Epithelial cell of proximal tubule (primary cell): ENCODE measurements at regions not wholly inside any gene's neighbourhood (a gene's known extent, or its start where the extent isn't known, plus 50 kb on each side); places are given as distances from the start of the nearest gene placed in this dataset.
"Not testable (repeated sequence)": the region's sequence is repeated elsewhere in the genome, so short reads cannot be mapped to it uniquely, and the experiment has no call there.

Experiments used
- DNase-seq: peaks from one replicate; pipeline ENCODE4 v3.0.0-alpha.2; 2011; ENCODE audit warnings: low read depth
- H3K4me3 ChIP-seq: 2 replicates; pipeline ENCODE4 v1.5.1; 2011; ENCODE audit warnings: low read depth, mild to moderate bottlenecking, low read length
- TF ChIP-seq, protein P1 (sequence below): conservative IDR thresholded peaks from 2 replicates; pipeline ENCODE4 v1.5.1; 2012; ENCODE audit warnings: low read depth, mild to moderate bottlenecking, low read length

DNA sequence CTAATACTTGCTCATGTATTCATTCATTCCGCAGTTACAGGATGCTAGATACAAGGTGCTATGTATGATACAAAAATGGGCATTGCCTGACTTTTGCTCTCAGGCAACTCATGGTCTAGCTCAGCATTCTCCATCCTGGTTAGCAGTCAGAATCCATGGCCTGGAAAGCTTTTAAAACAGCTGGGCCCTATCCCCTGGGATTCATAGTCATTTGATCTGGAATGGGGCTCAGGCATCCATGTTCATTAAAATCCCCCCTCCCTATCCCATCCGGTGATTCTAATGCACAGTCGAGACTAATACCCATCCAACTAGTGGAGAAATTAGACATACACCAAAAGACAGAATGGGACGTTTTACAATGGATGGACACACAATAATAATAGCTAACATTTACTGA is 104.1 kb upstream of the TMEM132E start:
- TF ChIP-seq, protein P1, sequence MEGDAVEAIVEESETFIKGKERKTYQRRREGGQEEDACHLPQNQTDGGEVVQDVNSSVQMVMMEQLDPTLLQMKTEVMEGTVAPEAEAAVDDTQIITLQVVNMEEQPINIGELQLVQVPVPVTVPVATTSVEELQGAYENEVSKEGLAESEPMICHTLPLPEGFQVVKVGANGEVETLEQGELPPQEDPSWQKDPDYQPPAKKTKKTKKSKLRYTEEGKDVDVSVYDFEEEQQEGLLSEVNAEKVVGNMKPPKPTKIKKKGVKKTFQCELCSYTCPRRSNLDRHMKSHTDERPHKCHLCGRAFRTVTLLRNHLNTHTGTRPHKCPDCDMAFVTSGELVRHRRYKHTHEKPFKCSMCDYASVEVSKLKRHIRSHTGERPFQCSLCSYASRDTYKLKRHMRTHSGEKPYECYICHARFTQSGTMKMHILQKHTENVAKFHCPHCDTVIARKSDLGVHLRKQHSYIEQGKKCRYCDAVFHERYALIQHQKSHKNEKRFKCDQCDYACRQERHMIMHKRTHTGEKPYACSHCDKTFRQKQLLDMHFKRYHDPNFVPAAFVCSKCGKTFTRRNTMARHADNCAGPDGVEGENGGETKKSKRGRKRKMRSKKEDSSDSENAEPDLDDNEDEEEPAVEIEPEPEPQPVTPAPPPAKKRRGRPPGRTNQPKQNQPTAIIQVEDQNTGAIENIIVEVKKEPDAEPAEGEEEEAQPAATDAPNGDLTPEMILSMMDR: no peak
- no peak for DNase-seq
- no peak overlapping the region for H3K4me3 ChIP-seq

DNA sequence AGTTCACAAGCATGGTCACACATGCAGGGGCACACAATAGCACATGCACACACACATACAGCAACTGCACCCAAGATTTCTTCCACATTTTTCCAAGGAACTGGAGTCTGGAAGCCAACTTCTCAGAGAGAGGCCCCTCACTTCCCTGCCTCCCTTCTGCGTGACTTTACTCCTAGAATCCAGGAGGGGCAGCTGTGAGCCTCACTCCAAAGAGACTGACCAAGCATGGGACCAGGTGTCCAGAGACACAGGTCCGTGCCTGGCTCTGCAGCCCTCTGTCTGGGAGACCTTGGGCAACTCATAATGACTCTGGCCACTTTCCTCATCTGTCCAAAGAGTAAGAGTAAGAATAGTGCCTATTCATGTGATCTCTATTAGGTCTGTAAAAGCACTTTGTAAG is 104.7 kb upstream of the TMEM132E start:
- TF ChIP-seq, protein P1: no peak
- no peak overlapping the region for H3K4me3 ChIP-seq
- DNase-seq: no peak

DNA sequence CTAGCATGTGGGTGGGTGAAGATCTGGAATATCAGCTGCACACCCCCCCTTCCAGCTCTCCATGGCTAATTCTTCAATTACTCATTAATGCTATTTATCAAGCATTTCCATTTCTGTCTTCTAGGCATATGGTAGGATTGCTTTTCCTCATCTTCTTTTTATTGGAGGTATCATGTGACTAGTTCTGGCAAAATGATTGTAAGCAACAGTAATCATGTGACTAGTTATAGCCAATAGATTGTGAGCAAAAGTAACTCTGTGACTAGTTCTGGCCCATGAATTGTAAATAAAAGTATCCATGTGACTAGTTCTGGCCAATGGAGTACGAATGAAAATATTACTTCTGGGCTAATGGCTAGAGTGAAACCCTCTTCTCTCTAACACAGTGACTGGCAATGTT is 107.0 kb upstream of the TMEM132E start:
- no peak for DNase-seq
- no peak overlapping the region for H3K4me3 ChIP-seq
- TF ChIP-seq, protein P1: no peak

DNA sequence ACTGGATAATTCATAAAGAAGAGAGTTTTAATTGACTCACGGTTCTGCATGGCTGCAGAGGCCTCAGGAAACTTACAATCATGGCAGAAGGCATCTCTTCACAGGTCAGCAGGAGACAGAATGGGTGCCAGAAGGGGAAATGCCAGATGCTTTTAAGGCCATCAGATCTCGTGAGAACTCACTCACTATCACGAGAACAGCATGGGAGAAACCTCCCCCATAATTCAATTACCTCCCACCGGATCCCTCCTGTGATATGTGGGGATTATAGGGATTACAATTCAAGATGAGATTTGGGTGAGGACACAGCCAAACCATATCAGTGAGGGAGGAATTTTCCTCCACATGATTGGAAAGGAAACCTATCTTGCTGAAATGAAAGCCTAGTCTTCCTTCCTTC is 108.1 kb upstream of the TMEM132E start:
- not testable (repeated sequence) for DNase-seq, H3K4me3 ChIP-seq

DNA sequence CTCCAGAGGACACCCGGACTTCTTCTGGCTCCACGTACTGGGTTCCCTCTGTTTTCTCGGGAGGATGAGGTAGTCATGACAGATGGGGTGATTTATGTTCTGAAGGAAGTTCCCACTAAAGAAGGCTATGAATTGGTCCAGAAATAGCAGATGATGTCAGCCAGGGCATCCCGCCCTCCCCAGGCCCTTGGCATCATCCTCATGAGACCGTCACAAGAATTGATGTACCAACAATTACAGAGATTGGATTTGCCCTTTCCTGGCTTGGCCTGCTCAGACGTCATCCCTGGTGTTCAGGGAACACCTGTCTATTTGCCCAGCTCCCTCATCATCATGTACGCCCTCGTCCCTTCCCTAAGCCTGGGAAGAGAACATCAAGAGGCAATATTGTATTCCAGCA is 102.8 kb upstream of the CCL1 start:
- H3K4me3 ChIP-seq: no peak overlapping the region
- TF ChIP-seq, protein P1: no peak
- no peak for DNase-seq

DNA sequence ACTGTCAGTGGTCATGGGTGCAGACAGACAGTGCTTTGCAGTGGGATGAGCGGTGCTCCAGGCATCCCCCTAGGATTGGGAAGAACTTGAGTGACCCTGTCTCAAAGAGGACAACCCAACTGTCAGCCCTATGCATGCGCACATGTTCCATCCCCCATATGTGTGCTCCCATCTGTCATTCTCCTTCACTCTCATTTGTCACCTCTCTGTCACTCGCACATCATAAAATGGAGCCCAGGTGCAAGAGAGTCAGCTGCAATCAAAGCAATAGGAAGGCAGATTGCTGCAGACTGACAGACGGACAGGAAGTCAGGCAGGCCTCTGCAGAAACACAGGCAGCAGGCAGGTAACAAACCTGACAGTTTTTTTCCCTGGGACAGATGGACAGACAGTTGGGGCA is 101.8 kb upstream of the CCL1 start:
- no peak for DNase-seq
- TF ChIP-seq, protein P1: no peak
- no peak overlapping the region for H3K4me3 ChIP-seq

DNA sequence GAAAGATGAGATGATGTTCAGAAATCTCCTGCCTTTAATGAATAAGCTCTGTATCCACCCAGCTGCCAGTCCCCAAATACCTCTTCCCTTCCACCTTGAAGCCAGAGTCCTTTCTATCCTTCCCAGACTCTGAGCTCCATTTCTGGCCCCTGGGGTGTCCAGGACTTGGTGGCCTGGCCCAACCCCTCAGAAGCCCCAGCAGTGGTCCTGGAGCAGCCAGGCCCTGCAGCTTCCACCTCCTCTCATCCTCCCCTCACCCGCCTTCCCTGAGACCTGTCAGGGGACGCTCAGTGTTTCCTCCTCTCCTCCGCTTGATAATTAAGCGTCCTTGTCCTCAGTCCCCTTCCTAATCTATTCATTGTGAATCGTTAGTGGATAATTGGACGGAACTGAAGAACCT is 95.2 kb upstream of the CCL1 start:
- DNase-seq: no peak

More for the DNA sequence above, 95.2 kb upstream of the CCL1 start:
- TF ChIP-seq, protein P1: no peak
- no peak overlapping the region for H3K4me3 ChIP-seq
